ENCODE measurements at regions not wholly inside any gene's neighbourhood (a gene's known extent, or its start where the extent isn't known, plus 50 kb on each side); places are given as distances from the start of the nearest gene placed in this dataset.

DNA sequence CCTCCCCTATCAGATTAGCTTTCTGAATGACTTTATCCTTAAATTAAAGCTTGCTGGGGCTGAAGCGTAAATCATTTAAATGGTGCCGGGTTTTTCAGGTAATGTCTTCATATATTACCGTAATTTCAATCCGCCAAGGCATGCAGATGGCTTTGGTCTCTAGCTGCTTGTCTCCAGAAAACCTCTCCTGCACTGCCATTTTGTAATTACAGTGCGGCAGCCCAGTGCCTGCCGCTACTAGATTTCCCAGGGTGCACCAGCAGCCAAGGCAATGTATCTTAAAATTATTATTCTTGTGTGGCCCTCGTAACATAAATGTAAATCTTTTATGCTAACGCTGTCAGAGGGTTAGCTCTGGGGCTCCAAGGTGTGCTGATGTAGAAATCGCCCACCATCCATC is 208.5 kb downstream of the TMEM114 start:
- no peak overlapping the region for H3K56ac ChIP-seq (replicated peaks; ENCODE audit: insufficient read length, low read depth, low read length)
- no peaks in the 10 kb centered on the region for H3K36me3 ChIP-seq (ENCODE audit: control insufficient read depth in 2 of 4, insufficient read depth in 4 of 4, low read length in 3 of 4)
- no peak overlapping the region for H3K4ac ChIP-seq (replicated peaks; ENCODE audit: insufficient read length, low read depth, low read length)
- POLR2A ChIA-PET (ENCODE audit: partially characterized antibody), result no interaction called here
- no peaks in the 10 kb centered on the region for H3K23me2 ChIP-seq (ENCODE audit: low read depth, low read length)
- H2AK5ac ChIP-seq (ENCODE audit: low read depth, low read length), result no peak overlapping the region
- H3K14ac ChIP-seq (ENCODE audit: insufficient read length), result no peak overlapping the region
- H3K4me3 ChIP-seq (ENCODE audit: extremely low read depth in 1 of 4, insufficient read depth in 2 of 4, low read depth in 3 of 4, low read length in 4 of 4), result no peak overlapping the region
- H2BK20ac ChIP-seq (ENCODE audit: low read length), result no peak overlapping the region
- no peak overlapping the region for H2BK15ac ChIP-seq (ENCODE audit: low read length)
- CTCF ChIA-PET (ENCODE audit: partially characterized antibody), result interaction anchor here (0.7 to 2.2 kb wide), 5 partner anchors 9 to 1356 kb away, joined by 3 to 6 read pairs (median 3); no protein-coding TSS in a partner anchor
- H3K79me1 ChIP-seq (ENCODE audit: low read depth, low read length), result no peaks in the 10 kb centered on the region
- H3K9ac ChIP-seq (replicated peaks in 1 of 4; ENCODE audit: extremely low read depth in 1 of 4, low read depth in 3 of 4, low read length in 3 of 4), result no peak overlapping the region
- H4K20me1 ChIP-seq (replicated peaks in 1 of 2; ENCODE audit: control insufficient read depth in 1 of 2, insufficient read depth in 2 of 2, low read length in 2 of 2), result no peaks in the 10 kb centered on the region
- H3K27me3 ChIP-seq (replicated peaks in 1 of 4; ENCODE audit: control insufficient read depth in 3 of 4, extremely low read depth in 1 of 4, insufficient read depth in 3 of 4, low read length in 3 of 4), result no peaks in the 10 kb centered on the region
- H3K23ac ChIP-seq (ENCODE audit: insufficient read length), result no peak overlapping the region
- no peak overlapping the region for H2BK12ac ChIP-seq (ENCODE audit: low read depth, low read length)
- H3K4me1 ChIP-seq (replicated peaks in 1 of 4; ENCODE audit: control insufficient read depth in 3 of 4, insufficient read depth in 4 of 4, low read length in 3 of 4), result no peaks in the 10 kb centered on the region
- H3K4me2 ChIP-seq (ENCODE audit: insufficient read depth in 1 of 2, low read depth in 2 of 2, low read length in 2 of 2), result no peak overlapping the region
- H2BK5ac ChIP-seq (ENCODE audit: low read depth, low read length), result no peak overlapping the region
- no peak overlapping the region for H2AFZ ChIP-seq (ENCODE audit: low read length)
- no peaks in the 10 kb centered on the region for H3K9me3 ChIP-seq (ENCODE audit: insufficient read depth in 2 of 2, low read depth in 1 of 2, low read length in 1 of 2)
- H2BK120ac ChIP-seq (replicated peaks; ENCODE audit: low read depth, low read length), result no peak overlapping the region
- H4K5ac ChIP-seq (ENCODE audit: insufficient read length, low read depth, low read length), result no peak overlapping the region
- H3K18ac ChIP-seq (ENCODE audit: extremely low read depth, low read length), result no peak overlapping the region
- H3K79me2 ChIP-seq (ENCODE audit: control insufficient read depth in 1 of 2, insufficient read depth in 2 of 2, low read length in 2 of 2), result no peaks in the 10 kb centered on the region
- 85% methylated on average over 9 of the region's 9 CpGs; no CpG with 5 or more reads in 1 of the 2 experiments for WGBS, 2 experiments (ENCODE audit: extremely low coverage in 1 of 2, insufficient coverage in 1 of 2, insufficient read length in 1 of 2, insufficient replicate concordance in 2 of 2, low coverage in 1 of 2, low lambda C conversion rate in 2 of 2, missing lambda C conversion rate in 1 of 2)
- H4K91ac ChIP-seq (replicated peaks; ENCODE audit: insufficient read length, low read length), result no peak overlapping the region
- H3K27ac ChIP-seq (ENCODE audit: low read depth, low read length), result no peak overlapping the region
- no peak for FAIRE-seq
- no peak overlapping the region for H4K8ac ChIP-seq (ENCODE audit: extremely low read depth, insufficient read depth, low read length)
- no peak for DNase-seq (ENCODE audit: low read depth in 1 of 2, low spot score in 2 of 2)
- TF ChIP-seq SRF (IDR thresholded peaks at IDR 0.05; ENCODE audit: low read depth, low read length), result no peak
- no peak for TF ChIP-seq USF2 (IDR thresholded peaks at IDR 0.05; ENCODE audit: low read length)
- no peak for TF ChIP-seq CBX8 (IDR thresholded peaks at IDR 0.05; ENCODE audit: borderline replicate concordance, low read depth, low read length)
- TF ChIP-seq RBBP5 (IDR thresholded peaks at IDR 0.05; ENCODE audit: borderline replicate concordance, low read depth, low read length), result no peak
- TF ChIP-seq E2F6 (IDR thresholded peaks at IDR 0.05), result no peak
- no peak for TF ChIP-seq GTF2F1 (IDR thresholded peaks at IDR 0.05; ENCODE audit: borderline replicate concordance, low read depth, low read length)
- no peak for TF ChIP-seq TCF12 (IDR thresholded peaks at IDR 0.05; ENCODE audit: low read depth, low read length)
- no peak for TF ChIP-seq ASH2L (IDR thresholded peaks at IDR 0.05; ENCODE audit: low read length)
- TF ChIP-seq RAD21 (IDR thresholded peaks at IDR 0.05 in 1 of 2, conservative IDR thresholded peaks at IDR 0.05 in 1 of 2; ENCODE audit: low read depth in 2 of 2, low read length in 2 of 2), result no peak
- TF ChIP-seq, protein P1, sequence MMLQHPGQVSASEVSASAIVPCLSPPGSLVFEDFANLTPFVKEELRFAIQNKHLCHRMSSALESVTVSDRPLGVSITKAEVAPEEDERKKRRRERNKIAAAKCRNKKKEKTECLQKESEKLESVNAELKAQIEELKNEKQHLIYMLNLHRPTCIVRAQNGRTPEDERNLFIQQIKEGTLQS (IDR thresholded peaks at IDR 0.05; ENCODE audit: insufficient read depth, low read depth, low read length), result no peak
- TF ChIP-seq CTBP2 (IDR thresholded peaks at IDR 0.05; ENCODE audit: borderline replicate concordance, insufficient read depth, insufficient read length, low read length), result no peak
- no peak for TF ChIP-seq TEAD4 (IDR thresholded peaks at IDR 0.05; ENCODE audit: low read depth, low read length)
